ENCODE measurements at regions not wholly inside any gene's neighbourhood (a gene's known extent, or its start where the extent isn't known, plus 50 kb on each side); places are given as distances from the start of the nearest gene placed in this dataset.

- TF ChIP-seq CTCF (IDR thresholded peaks at IDR 0.05) = no peak
- TF ChIP-seq POLR2A (IDR thresholded peaks at IDR 0.05) = no peak
Measured at GRCh38 chr2:145864501-145864900, 1344.6 kb upstream of the ZEB2 start.

All from uterus (tissue), 2 donors.